DND-41 (cell line): ENCODE measurements at regions not wholly inside any gene's neighbourhood (a gene's known extent, or its start where the extent isn't known, plus 50 kb on each side); places are given as distances from the start of the nearest gene placed in this dataset.

Experiments
- CTCF ChIP-seq: IDR thresholded peaks from 2 replicates; pipeline ENCODE4 v1.5.1; 2012; ENCODE audit warnings: borderline replicate concordance, low read length, moderate library complexity, mild to moderate bottlenecking; ENCODE audit not compliant: poor library complexity, severe bottlenecking; ENCODE audit errors: extremely low read depth
- EZH2 ChIP-seq: IDR thresholded peaks from 3 replicates; pipeline ENCODE4 v1.6.1; 2012; ENCODE audit warnings: borderline replicate concordance, low read depth, mild to moderate bottlenecking, moderate library complexity, low read length, inconsistent platforms; ENCODE audit not compliant: severe bottlenecking

- TF ChIP-seq EZH2, result no peak
- TF ChIP-seq CTCF, result no peak
Observed at GRCh38 chr2:237196409-237196808, 110.7 kb downstream of the COPS8 start.
